OCI-LY1 (cell line): ENCODE measurements at regions not wholly inside any gene's neighbourhood (a gene's known extent, or its start where the extent isn't known, plus 50 kb on each side); places are given as distances from the start of the nearest gene placed in this dataset.

Experiments
- H2AFZ ChIP-seq: fragments of 200-600 bp; sonication (generic), shearing (Covaris generic); 2 replicates; pipeline ENCODE4 v1.6.0; 2014; ENCODE audit warnings: antibody characterized with exemption, mild to moderate bottlenecking, low read length
- H3F3A ChIP-seq: fragments of 200-600 bp; sonication (generic), shearing (Covaris generic); 2 replicates; pipeline ENCODE4 v1.6.0; 2014; ENCODE audit warnings: mild to moderate bottlenecking, antibody characterized with exemption, low read length, moderate library complexity; ENCODE audit not compliant: insufficient read depth
- H3K27ac ChIP-seq: fragments of 200-600 bp; sonication (generic); 2 replicates; pipeline ENCODE4 v1.5.1; 2014; ENCODE audit warnings: low read length, mixed run types, mild to moderate bottlenecking, low read depth; ENCODE audit not compliant: poor library complexity, severe bottlenecking
- H3K27me3 ChIP-seq: fragments of 200-600 bp; sonication (generic); 2 replicates; pipeline ENCODE4 v1.6.0; 2014; ENCODE audit warnings: antibody characterized with exemption, mild to moderate bottlenecking, low read length, moderate library complexity; ENCODE audit not compliant: insufficient read depth
- H3K36me3 ChIP-seq: fragments of 200-600 bp; sonication (generic); 2 replicates; pipeline ENCODE4 v1.6.1; 2014; ENCODE audit warnings: mild to moderate bottlenecking, antibody characterized with exemption, low read length, moderate library complexity, mixed read lengths; ENCODE audit not compliant: insufficient read depth
- H3K4me1 ChIP-seq: fragments of 200-600 bp; sonication (generic); 2 replicates; pipeline ENCODE4 v1.5.1; 2014; ENCODE audit warnings: mild to moderate bottlenecking, low read length, moderate library complexity; ENCODE audit not compliant: insufficient read depth, severe bottlenecking
- H3K4me2 ChIP-seq: fragments of 200-600 bp; sonication (generic), shearing (Covaris generic); 2 replicates; pipeline ENCODE4 v1.6.1; 2014; ENCODE audit warnings: low read length
- H3K4me3 ChIP-seq: fragments of 200-600 bp; sonication (generic); 2 replicates; pipeline ENCODE4 v1.5.1; 2014; ENCODE audit warnings: low read length, low read depth, mild to moderate bottlenecking, mixed read lengths; ENCODE audit not compliant: poor library complexity, severe bottlenecking
- H3K79me2 ChIP-seq: fragments of 200-600 bp; shearing (Covaris generic); 2 replicates; pipeline ENCODE4 v1.6.1; 2016; ENCODE audit warnings: mixed run types, low read length, mixed read lengths; ENCODE audit not compliant: insufficient read depth
- H3K9ac ChIP-seq: fragments of 200-600 bp; sonication (generic), shearing (Covaris generic); 2 replicates; pipeline ENCODE4 v1.6.1; 2014; ENCODE audit warnings: mild to moderate bottlenecking, low read length, mixed read lengths
- H3K9me2 ChIP-seq: fragments of 200-600 bp; sonication (generic), shearing (Covaris generic); 2 replicates; pipeline ENCODE4 v1.6.1; 2014; ENCODE audit warnings: low read depth, mild to moderate bottlenecking, low read length, mixed read lengths
- H3K9me3 ChIP-seq: fragments of 200-600 bp; shearing (Covaris generic); 2 replicates; pipeline ENCODE4 v1.6.1; 2014; ENCODE audit warnings: low read length, mixed read lengths
- H4K20me1 ChIP-seq: fragments of 200-600 bp; sonication (generic), shearing (Covaris generic); 2 replicates; pipeline ENCODE4 v1.6.0; 2016; ENCODE audit warnings: mild to moderate bottlenecking, low read length; ENCODE audit not compliant: insufficient read depth
- CTCF ChIP-seq: fragments of 200-600 bp; sonication (generic), shearing (Covaris generic); IDR thresholded peaks from 2 replicates; pipeline ENCODE4 v1.5.1; 2017; ENCODE audit warnings: mild to moderate bottlenecking, antibody characterized with exemption, low read length, moderate library complexity, mixed read lengths
- EZH2 ChIP-seq: fragments of 200-600 bp; sonication (generic), shearing (Covaris generic); IDR thresholded peaks from 2 replicates; pipeline ENCODE4 v1.8.0; 2017; ENCODE audit warnings: borderline replicate concordance, mixed run types, mild to moderate bottlenecking, antibody characterized with exemption, low read length, moderate library complexity, mixed read lengths

GRCh38 chr18:24941174-24941951 lies 410.6 kb downstream of the ZNF521 start:
- no peak for TF ChIP-seq EZH2
- no peak for TF ChIP-seq CTCF
- Histone ChIP-seq H3K4me1 (no peaks in the 10 kb centered on the region), H3K27me3 (no peaks in the 10 kb centered on the region), H3K9ac (no peak overlapping the region), H3K36me3 (no peaks in the 10 kb centered on the region), H4K20me1 (no peaks in the 10 kb centered on the region), H3K9me3 (no peaks in the 10 kb centered on the region), H3K9me2 (no peaks in the 10 kb centered on the region), H2AFZ (no peak overlapping the region), H3F3A (no peaks in the 10 kb centered on the region), H3K4me3 (no peak overlapping the region), H3K27ac (no peak overlapping the region), H3K79me2 (no peaks in the 10 kb centered on the region), H3K4me2 (no peak overlapping the region)

GRCh38 chr18:24942144-24942543 lies 409.8 kb downstream of the ZNF521 start:
- H3K27me3 ChIP-seq: no peaks in the 10 kb centered on the region
- H3K4me3 ChIP-seq: no peak overlapping the region
- H3K4me2 ChIP-seq: no peak overlapping the region
- H3K9me3 ChIP-seq: no peaks in the 10 kb centered on the region
- H3K9ac ChIP-seq: no peak overlapping the region
- no peaks in the 10 kb centered on the region for H3K4me1 ChIP-seq
- no peaks in the 10 kb centered on the region for H3K9me2 ChIP-seq
- no peaks in the 10 kb centered on the region for H3K79me2 ChIP-seq
- no peak overlapping the region for H3K27ac ChIP-seq
- H2AFZ ChIP-seq: no peak overlapping the region
- no peaks in the 10 kb centered on the region for H4K20me1 ChIP-seq
- no peaks in the 10 kb centered on the region for H3K36me3 ChIP-seq
- H3F3A ChIP-seq: no peaks in the 10 kb centered on the region
- TF ChIP-seq CTCF (no peak), EZH2 (no peak)

GRCh38 chr18:24947521-24948305 lies 404.3 kb downstream of the ZNF521 start:
- H2AFZ ChIP-seq: no peak overlapping the region
- no peak overlapping the region for H3K4me2 ChIP-seq
- no peaks in the 10 kb centered on the region for H3K9me2 ChIP-seq
- H4K20me1 ChIP-seq: no peaks in the 10 kb centered on the region
- H3K4me3 ChIP-seq: no peak overlapping the region
- H3K79me2 ChIP-seq: no peaks in the 10 kb centered on the region
- H3K36me3 ChIP-seq: no peaks in the 10 kb centered on the region
- H3K4me1 ChIP-seq: no peaks in the 10 kb centered on the region
- TF ChIP-seq CTCF (no peak), EZH2 (no peak)
- H3K27me3 ChIP-seq: no peaks in the 10 kb centered on the region
- H3K27ac ChIP-seq: no peak overlapping the region
- no peak overlapping the region for H3K9ac ChIP-seq
- no peaks in the 10 kb centered on the region for H3K9me3 ChIP-seq
- no peaks in the 10 kb centered on the region for H3F3A ChIP-seq
